GM21619 (cell line): ENCODE measurements at regions not wholly inside any gene's neighbourhood (a gene's known extent, or its start where the extent isn't known, plus 50 kb on each side); places are given as distances from the start of the nearest gene placed in this dataset.
A peak's percentile ranks its signal among the peaks of the same experiment; 100 is the strongest.
"Not testable (repeated sequence)": the region's sequence is repeated elsewhere in the genome, so short reads cannot be mapped to it uniquely, and the experiment has no call there.

ENCODE experiments used
- ATAC-seq: cut with Tn5 transposase; IDR thresholded peaks from one replicate; pipeline ENCODE4 v1.9.1; 2021; ENCODE audit not compliant: unreplicated experiment

- no peak for ATAC-seq
These were observed 79.5 kb downstream of the FAM161A start for GRCh38 chr2:61774351-61774750.

- no peak for ATAC-seq
These were observed 81.7 kb downstream of the FAM161A start for GRCh38 chr2:61771904-61772845.

GRCh38 chr2:61770746-61771145 is 83.1 kb downstream of the FAM161A start:
- no peak for ATAC-seq

GRCh38 chr2:61770298-61770697 is 83.6 kb downstream of the FAM161A start:
- ATAC-seq = no peak

GRCh38 chr2:61769093-61769675 is 84.7 kb downstream of the FAM161A start:
- ATAC-seq = no peak

- peak; percentile 98 for ATAC-seq
These were observed 89.6 kb downstream of the FAM161A start for GRCh38 chr2:61764035-61764800.

GRCh38 chr2:61763605-61764034 is 90.2 kb downstream of the FAM161A start:
- peak; percentile 18 for ATAC-seq

- no peak for ATAC-seq
These were observed 91.6 kb downstream of the FAM161A start for GRCh38 chr2:61762292-61762691.

GRCh38 chr2:61759718-61760117 is 94.1 kb downstream of the FAM161A start:
- no peak for ATAC-seq

GRCh38 chr2:61759005-61759404 is 94.9 kb downstream of the FAM161A start:
- no peak for ATAC-seq

- no peak for ATAC-seq
These were observed 95.7 kb downstream of the FAM161A start for GRCh38 chr2:61758159-61758558.

- ATAC-seq = no peak
These were observed 100.3 kb downstream of the FAM161A start for GRCh38 chr2:61753512-61753911.

GRCh38 chr2:61750624-61751023 is 103.2 kb downstream of the FAM161A start:
- no peak for ATAC-seq

- ATAC-seq = no peak
These were observed 110.9 kb downstream of the FAM161A start for GRCh38 chr2:61742955-61743354.

- ATAC-seq = no peak
These were observed 116.0 kb downstream of the FAM161A start for GRCh38 chr2:61737841-61738240.

- no peak for ATAC-seq
These were observed 116.9 kb downstream of the FAM161A start for GRCh38 chr2:61736953-61737352.

- no peak for ATAC-seq
These were observed 120.3 kb downstream of the FAM161A start for GRCh38 chr2:61733563-61733962.

- no peak for ATAC-seq
These were observed 121.1 kb downstream of the FAM161A start for GRCh38 chr2:61732787-61733186.

GRCh38 chr2:61727746-61728145 is 126.1 kb downstream of the FAM161A start:
- no peak for ATAC-seq

- no peak for ATAC-seq
These were observed 127.2 kb downstream of the FAM161A start for GRCh38 chr2:61726456-61727209.

- not testable (repeated sequence) for ATAC-seq
These were observed 130.5 kb downstream of the FAM161A start for GRCh38 chr2:61723364-61723763.
